Ishikawa (cell line): ENCODE measurements at regions not wholly inside any gene's neighbourhood (a gene's known extent, or its start where the extent isn't known, plus 50 kb on each side); places are given as distances from the start of the nearest gene placed in this dataset.

Source experiments
- CEBPB ChIP-seq: IDR thresholded peaks from 2 replicates; pipeline ENCODE4 v1.6.1; 2012
- CREB1 ChIP-seq: IDR thresholded peaks from 2 replicates; pipeline ENCODE4 v1.6.1; 2012; ENCODE audit warnings: low read depth
- EGR1 ChIP-seq: IDR thresholded peaks from 2 replicates; pipeline ENCODE4 v1.6.1; 2012
- EP300 ChIP-seq: IDR thresholded peaks from 2 replicates; pipeline ENCODE4 v1.6.1; 2012; ENCODE audit warnings: borderline replicate concordance
- FOXM1 ChIP-seq: IDR thresholded peaks from 2 replicates; pipeline ENCODE4 v1.6.1; 2012; ENCODE audit warnings: low read depth, borderline replicate concordance
- MAX ChIP-seq: IDR thresholded peaks from 2 replicates; pipeline ENCODE4 v1.6.1; 2012
- NFIC ChIP-seq: IDR thresholded peaks from 2 replicates; pipeline ENCODE4 v1.6.1; 2012
- RAD21 ChIP-seq: IDR thresholded peaks from 2 replicates; pipeline ENCODE4 v1.6.1; 2012; ENCODE audit warnings: low read depth
- TAF1 ChIP-seq: IDR thresholded peaks from 2 replicates; pipeline ENCODE4 v1.6.1; 2012; ENCODE audit warnings: low read depth, mild to moderate bottlenecking
- TCF12 ChIP-seq: IDR thresholded peaks from 2 replicates; pipeline ENCODE4 v1.6.1; 2012; ENCODE audit warnings: low read depth
- TEAD4 ChIP-seq: IDR thresholded peaks from 2 replicates; pipeline ENCODE4 v1.6.1; 2012
- USF1 ChIP-seq: IDR thresholded peaks from 2 replicates; pipeline ENCODE4 v1.6.1; 2012
- YY1 ChIP-seq: IDR thresholded peaks from 2 replicates; pipeline ENCODE4 v1.6.1; 2012; ENCODE audit warnings: low read depth
- ZBTB7A ChIP-seq: IDR thresholded peaks from 2 replicates; pipeline ENCODE4 v1.6.1; 2012; ENCODE audit warnings: low read depth
- TF ChIP-seq, protein P1 (sequence below): IDR thresholded peaks from 2 replicates; pipeline ENCODE4 v1.6.1; 2012; ENCODE audit warnings: low read depth, mild to moderate bottlenecking

DNA sequence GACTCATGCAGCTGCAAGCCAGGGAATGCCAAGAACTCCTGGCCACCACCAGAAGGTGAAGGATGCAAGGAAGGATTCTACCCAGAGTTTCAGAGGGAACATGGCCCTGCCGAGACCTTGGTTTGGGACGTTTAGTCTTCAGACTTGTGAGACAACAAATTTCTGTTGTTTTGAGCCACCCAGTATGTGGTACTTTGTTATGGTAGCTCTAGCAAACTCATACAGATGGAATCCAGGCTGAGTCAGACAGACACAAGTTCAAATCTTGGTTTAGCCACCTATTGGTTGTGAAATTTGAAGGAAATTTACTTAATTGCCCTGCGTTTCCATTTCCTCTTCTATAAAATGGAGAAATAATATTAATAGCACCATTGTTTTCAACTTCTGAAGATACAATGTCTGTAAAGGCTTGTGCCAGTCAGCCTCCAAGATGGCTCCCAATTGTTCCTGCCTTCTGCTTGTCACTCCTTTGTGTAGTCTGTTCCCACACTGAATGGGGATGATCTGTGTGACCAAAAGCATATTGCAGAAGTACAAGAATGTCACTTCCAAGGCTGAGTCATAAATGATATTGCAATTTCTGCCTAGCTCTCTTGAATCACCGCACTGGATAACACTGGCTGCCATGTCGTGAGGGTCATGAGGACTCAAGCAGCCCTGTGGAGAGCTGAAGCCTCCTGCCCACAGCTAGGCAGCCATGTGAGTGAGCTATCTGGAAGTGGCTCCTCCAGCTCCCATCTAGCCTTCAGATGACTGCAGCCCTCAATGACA, 223.5 kb upstream of the PROK2 start:
- TF ChIP-seq RAD21 (no peak), CEBPB (no peak), NFIC (no peak), TCF12 (no peak), EP300 (no peak), EGR1 (no peak)
- TF ChIP-seq, protein P1, sequence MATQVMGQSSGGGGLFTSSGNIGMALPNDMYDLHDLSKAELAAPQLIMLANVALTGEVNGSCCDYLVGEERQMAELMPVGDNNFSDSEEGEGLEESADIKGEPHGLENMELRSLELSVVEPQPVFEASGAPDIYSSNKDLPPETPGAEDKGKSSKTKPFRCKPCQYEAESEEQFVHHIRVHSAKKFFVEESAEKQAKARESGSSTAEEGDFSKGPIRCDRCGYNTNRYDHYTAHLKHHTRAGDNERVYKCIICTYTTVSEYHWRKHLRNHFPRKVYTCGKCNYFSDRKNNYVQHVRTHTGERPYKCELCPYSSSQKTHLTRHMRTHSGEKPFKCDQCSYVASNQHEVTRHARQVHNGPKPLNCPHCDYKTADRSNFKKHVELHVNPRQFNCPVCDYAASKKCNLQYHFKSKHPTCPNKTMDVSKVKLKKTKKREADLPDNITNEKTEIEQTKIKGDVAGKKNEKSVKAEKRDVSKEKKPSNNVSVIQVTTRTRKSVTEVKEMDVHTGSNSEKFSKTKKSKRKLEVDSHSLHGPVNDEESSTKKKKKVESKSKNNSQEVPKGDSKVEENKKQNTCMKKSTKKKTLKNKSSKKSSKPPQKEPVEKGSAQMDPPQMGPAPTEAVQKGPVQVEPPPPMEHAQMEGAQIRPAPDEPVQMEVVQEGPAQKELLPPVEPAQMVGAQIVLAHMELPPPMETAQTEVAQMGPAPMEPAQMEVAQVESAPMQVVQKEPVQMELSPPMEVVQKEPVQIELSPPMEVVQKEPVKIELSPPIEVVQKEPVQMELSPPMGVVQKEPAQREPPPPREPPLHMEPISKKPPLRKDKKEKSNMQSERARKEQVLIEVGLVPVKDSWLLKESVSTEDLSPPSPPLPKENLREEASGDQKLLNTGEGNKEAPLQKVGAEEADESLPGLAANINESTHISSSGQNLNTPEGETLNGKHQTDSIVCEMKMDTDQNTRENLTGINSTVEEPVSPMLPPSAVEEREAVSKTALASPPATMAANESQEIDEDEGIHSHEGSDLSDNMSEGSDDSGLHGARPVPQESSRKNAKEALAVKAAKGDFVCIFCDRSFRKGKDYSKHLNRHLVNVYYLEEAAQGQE, result no peak

- TF ChIP-seq NFIC, result no peak
Observed at GRCh38 chr3:72006631-72007556, 221.9 kb upstream of the PROK2 start.

DNA sequence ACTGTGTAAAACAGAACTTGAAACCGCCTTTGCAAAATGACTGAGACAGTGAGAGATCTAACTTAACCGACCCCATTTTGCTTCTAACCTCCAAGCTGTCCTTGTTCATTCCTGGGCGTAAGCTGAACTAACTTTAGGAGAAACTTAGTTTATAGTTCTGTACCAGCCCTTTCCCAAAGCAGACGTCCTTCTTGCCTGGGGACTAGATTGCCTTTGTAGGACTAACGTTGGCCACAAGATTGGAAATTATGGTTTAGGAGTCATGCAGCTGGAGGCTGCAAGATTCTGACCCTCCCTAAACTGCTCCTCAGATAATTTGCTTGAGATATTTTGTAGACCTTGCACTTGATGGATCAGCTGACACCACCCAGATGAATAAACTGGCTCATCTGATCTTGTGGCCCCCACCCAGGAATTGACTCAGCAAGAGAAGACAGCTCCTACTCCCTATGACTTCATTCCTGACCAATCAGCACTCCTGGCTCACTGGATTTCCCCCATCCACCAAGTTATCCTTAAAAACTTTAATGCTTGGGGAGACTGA, 219.9 kb upstream of the PROK2 start:
- TF ChIP-seq CREB1, result no peak
- no peak for TF ChIP-seq YY1
- TF ChIP-seq MAX, result no peak
- TF ChIP-seq ZBTB7A, result no peak
- TF ChIP-seq, protein P1, result no peak
- no peak for TF ChIP-seq EGR1
- no peak for TF ChIP-seq TAF1
- no peak for TF ChIP-seq CEBPB
- no peak for TF ChIP-seq TCF12
- no peak for TF ChIP-seq TEAD4
- TF ChIP-seq USF1, result no peak
- TF ChIP-seq RAD21, result no peak
- no peak for TF ChIP-seq EP300
- TF ChIP-seq FOXM1, result no peak
- no peak for TF ChIP-seq NFIC

DNA sequence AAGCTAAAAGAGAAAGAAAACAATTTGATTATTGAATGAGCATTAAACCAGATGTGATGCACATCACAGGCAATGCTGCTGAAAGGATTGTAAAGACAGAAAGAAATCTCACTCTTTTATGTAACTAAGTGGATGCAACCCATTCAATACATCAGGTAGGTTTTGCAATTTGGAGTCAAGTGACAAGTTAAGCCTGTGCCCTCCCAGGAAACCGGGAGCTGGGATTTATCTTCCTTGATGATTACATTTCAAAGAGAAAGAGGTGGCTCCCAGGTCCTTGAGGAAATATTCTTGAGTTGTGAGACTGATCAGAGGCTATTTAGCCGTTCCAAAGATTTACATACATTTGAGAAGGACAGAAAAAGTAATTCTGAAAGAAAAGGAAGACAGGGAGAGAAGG, 219.0 kb upstream of the PROK2 start:
- TF ChIP-seq TCF12 (no peak), TEAD4 (no peak), EGR1 (no peak), CEBPB (no peak), TAF1 (no peak), YY1 (no peak), CREB1 (no peak), USF1 (no peak), RAD21 (no peak), NFIC (no peak), ZBTB7A (no peak), MAX (no peak), FOXM1 (no peak), EP300 (no peak)
- TF ChIP-seq, protein P1, result no peak
